Neural progenitor cell (in vitro differentiated cells): ENCODE measurements at regions not wholly inside any gene's neighbourhood (a gene's known extent, or its start where the extent isn't known, plus 50 kb on each side); places are given as distances from the start of the nearest gene placed in this dataset.
"Not testable (repeated sequence)": the region's sequence is repeated elsewhere in the genome, so short reads cannot be mapped to it uniquely, and the experiment has no call there.

Source experiments
- DNase-seq: peaks from one replicate; pipeline ENCODE4 v3.0.0-alpha.2; 2016; ENCODE audit warnings: low spot score
- H2AFZ ChIP-seq: fragments of 200-600 bp; sonication (generic); replicated peaks from 2 replicates; pipeline ENCODE4 v1.6.1; 2016; ENCODE audit warnings: antibody characterized with exemption
- H3F3A ChIP-seq: fragments of 200-600 bp; sonication (generic); 2 replicates; pipeline ENCODE4 v1.6.1; 2016; ENCODE audit warnings: antibody characterized with exemption, low read depth
- H3K27ac ChIP-seq: fragments of 200-600 bp; sonication (generic); 2 replicates; pipeline ENCODE4 v1.5.1; 2016; ENCODE audit warnings: mild to moderate bottlenecking
- H3K27me3 ChIP-seq: fragments of 200-600 bp; sonication (generic); 2 replicates; pipeline ENCODE4 v1.6.1; 2016; ENCODE audit warnings: mild to moderate bottlenecking, moderate library complexity
- H3K36me3 ChIP-seq: fragments of 200-600 bp; sonication (generic); 2 replicates; pipeline ENCODE4 v1.5.1; 2016
- H3K4me1 ChIP-seq: fragments of 200-600 bp; sonication (generic); 2 replicates; pipeline ENCODE4 v1.6.1; 2016; ENCODE audit warnings: mixed run types
- H3K4me2 ChIP-seq: fragments of 200-600 bp; sonication (generic); 2 replicates; pipeline ENCODE4 v1.6.1; 2016
- H3K4me3 ChIP-seq: fragments of 200-600 bp; sonication (generic); 2 replicates; pipeline ENCODE4 v1.5.1; 2016
- H3K79me2 ChIP-seq: fragments of 200-600 bp; sonication (generic); 2 replicates; pipeline ENCODE4 v1.6.1; 2016; ENCODE audit warnings: low read depth
- H3K9ac ChIP-seq: fragments of 200-600 bp; sonication (generic); 2 replicates; pipeline ENCODE4 v1.6.1; 2016
- H3K9me3 ChIP-seq: fragments of 200-600 bp; sonication (generic); 2 replicates; pipeline ENCODE4 v1.5.1; 2016; ENCODE audit warnings: low read depth
- H4K20me1 ChIP-seq: fragments of 200-600 bp; sonication (generic); 2 replicates; pipeline ENCODE4 v1.6.1; 2016; ENCODE audit warnings: low read depth
- H3K27ac Mint-ChIP-seq: 3 replicates; pipeline ENCODE4 v1.8.0; 2021; ENCODE audit warnings: mixed read lengths
- H3K27me3 Mint-ChIP-seq: 2 replicates; pipeline ENCODE4 v1.8.0; 2022; ENCODE audit warnings: low read depth, mild to moderate bottlenecking, inconsistent platforms, moderate library complexity, mixed read lengths; ENCODE audit not compliant: insufficient read depth
- H3K36me3 Mint-ChIP-seq: 3 replicates; pipeline ENCODE4 v1.8.0; 2021; ENCODE audit warnings: mixed read lengths
- H3K4me1 Mint-ChIP-seq: 3 replicates; pipeline ENCODE4 v1.8.0; 2021; ENCODE audit warnings: mixed read lengths
- H3K4me3 Mint-ChIP-seq: 3 replicates; pipeline ENCODE4 v1.8.0; 2021; ENCODE audit warnings: mild to moderate bottlenecking, moderate library complexity, mixed read lengths
- H3K9me3 Mint-ChIP-seq: 3 replicates; pipeline ENCODE4 v1.8.0; 2020; ENCODE audit warnings: mixed read lengths

DNA sequence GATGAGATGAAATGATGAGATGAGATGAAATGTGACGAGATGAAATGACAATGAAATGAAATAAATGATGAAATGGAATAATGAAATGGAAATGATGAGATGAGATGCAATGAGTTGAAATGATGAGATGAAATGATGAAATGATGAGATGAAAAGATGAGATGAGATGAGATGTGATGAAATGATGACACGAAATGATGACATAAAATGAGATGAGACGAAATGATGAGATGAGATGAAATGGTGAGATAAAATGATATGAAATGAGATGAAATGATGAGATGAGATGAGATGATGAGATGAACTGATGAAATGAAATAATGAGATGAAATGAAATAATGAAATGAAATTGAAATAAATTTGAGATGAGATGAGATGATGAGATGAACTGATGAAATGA, 232.2 kb downstream of the GOLGA6L6 start:
- not testable (repeated sequence) for H3F3A ChIP-seq, H3K9ac ChIP-seq, H3K36me3 ChIP-seq, H3K27ac Mint-ChIP-seq, H3K27me3 Mint-ChIP-seq, H3K4me1 Mint-ChIP-seq, H3K27ac ChIP-seq, H4K20me1 ChIP-seq, DNase-seq, H3K79me2 ChIP-seq, H3K4me3 Mint-ChIP-seq, H2AFZ ChIP-seq, H3K4me2 ChIP-seq, H3K27me3 ChIP-seq, H3K36me3 Mint-ChIP-seq, H3K4me3 ChIP-seq, H3K4me1 ChIP-seq
- H3K9me3 Mint-ChIP-seq, result peaks cover 12% of the 10 kb centered on the region
- H3K9me3 ChIP-seq, result peaks cover 47% of the 10 kb centered on the region

DNA sequence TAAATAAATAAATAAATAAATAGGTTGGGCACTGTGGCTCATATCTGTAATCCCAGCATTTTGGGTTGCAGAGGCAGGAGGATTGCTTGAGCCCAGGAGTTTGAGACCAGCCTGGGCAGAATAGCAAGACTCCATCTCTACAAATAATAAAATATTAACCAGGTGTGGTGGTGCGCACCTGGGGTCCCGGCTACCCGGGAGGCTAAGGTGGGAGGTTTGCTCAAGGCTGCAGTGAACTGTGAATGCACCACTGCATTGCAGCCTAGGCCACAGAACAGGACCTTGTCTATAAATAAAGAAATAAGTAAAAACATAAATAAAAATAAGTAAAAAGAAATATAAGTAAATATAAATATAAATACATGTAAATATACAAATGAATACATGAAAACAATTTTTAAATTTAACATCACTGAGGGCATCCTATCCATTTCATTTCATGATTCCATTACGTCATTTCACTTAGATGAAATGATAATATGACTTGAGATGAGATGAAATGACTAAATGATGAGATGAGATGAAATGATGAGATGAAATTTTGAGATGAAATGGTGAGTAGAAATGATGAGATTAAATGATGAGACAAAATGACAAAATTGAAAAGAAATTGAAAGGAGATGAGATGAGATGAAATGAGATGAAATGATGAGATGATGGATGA, 233.4 kb downstream of the GOLGA6L6 start:
- peaks cover 19% of the 10 kb centered on the region for H3K9me3 Mint-ChIP-seq
- not testable (repeated sequence) for H3K4me3 Mint-ChIP-seq, H3K4me1 Mint-ChIP-seq, H3K27me3 Mint-ChIP-seq, H3K9ac ChIP-seq, H3K79me2 ChIP-seq, H2AFZ ChIP-seq, H3K27ac ChIP-seq, DNase-seq, H3K4me3 ChIP-seq, H3K36me3 ChIP-seq, H3K4me1 ChIP-seq, H3K4me2 ChIP-seq, H3K27ac Mint-ChIP-seq, H4K20me1 ChIP-seq, H3K36me3 Mint-ChIP-seq, H3F3A ChIP-seq, H3K27me3 ChIP-seq
- H3K9me3 ChIP-seq, result peaks cover 47% of the 10 kb centered on the region

DNA sequence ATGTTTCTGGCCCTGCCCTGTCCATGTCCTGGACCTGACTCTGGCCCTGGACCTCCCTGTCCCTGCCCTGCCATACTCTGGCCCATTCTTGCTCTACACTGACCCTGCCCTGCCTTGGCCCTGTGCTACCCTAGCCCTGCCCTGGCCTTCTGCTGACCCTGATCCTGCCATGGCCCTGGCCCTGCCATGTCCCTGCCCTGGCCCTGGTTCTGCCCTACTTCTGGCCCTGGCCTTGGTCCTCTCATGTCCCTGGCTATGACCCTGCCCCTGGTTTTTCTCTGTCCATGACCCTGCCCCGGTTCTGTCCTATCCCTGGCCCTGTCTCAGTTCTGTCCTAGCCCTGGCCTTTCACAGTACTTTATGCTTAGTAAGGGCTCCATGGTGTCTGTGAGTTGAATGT, 234.5 kb downstream of the GOLGA6L6 start:
- not testable (repeated sequence) for H3K27ac ChIP-seq, H3F3A ChIP-seq, H3K36me3 ChIP-seq, H3K4me1 ChIP-seq, H4K20me1 ChIP-seq, H3K27me3 Mint-ChIP-seq, H3K36me3 Mint-ChIP-seq, H3K9ac ChIP-seq, H2AFZ ChIP-seq, H3K27ac Mint-ChIP-seq, H3K79me2 ChIP-seq, DNase-seq, H3K4me3 ChIP-seq, H3K4me3 Mint-ChIP-seq, H3K27me3 ChIP-seq, H3K4me2 ChIP-seq, H3K4me1 Mint-ChIP-seq
- H3K9me3 ChIP-seq, result peaks cover 47% of the 10 kb centered on the region
- peaks cover 28% of the 10 kb centered on the region for H3K9me3 Mint-ChIP-seq

- H2AFZ ChIP-seq, H4K20me1 ChIP-seq, DNase-seq, H3K4me2 ChIP-seq, H3K9ac ChIP-seq, H3K27me3 ChIP-seq, H3K27me3 Mint-ChIP-seq, H3K4me1 ChIP-seq, H3K4me3 ChIP-seq, H3K79me2 ChIP-seq, H3K27ac ChIP-seq, H3K36me3 Mint-ChIP-seq, H3K27ac Mint-ChIP-seq, H3K4me3 Mint-ChIP-seq, H3K4me1 Mint-ChIP-seq, H3K36me3 ChIP-seq, H3F3A ChIP-seq: not testable (repeated sequence)
- H3K9me3 Mint-ChIP-seq, result peaks cover 33% of the 10 kb centered on the region
- H3K9me3 ChIP-seq, result peaks cover 48% of the 10 kb centered on the region
Measured at GRCh38 chr15:20306497-20307106, 235.0 kb downstream of the GOLGA6L6 start.

DNA sequence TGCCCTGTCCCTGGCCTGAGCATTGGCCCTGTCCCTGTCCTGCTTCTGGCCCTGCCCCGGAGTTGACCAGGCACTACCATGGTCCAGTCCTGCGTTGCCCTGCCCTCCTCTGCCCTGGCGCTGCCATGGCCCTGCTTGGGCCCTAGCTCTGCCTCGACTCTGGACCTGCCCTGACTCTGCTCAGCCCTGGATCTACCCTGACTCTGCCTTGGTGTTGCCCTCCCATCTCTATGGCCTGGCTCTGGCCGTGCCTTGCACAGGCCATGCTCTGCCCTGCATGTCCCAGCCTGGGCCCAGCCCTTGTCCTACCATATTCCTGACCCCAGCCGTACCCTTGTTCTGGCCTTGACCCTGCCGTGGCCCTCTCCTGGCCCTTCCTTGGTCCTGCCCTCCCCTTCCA, 235.7 kb downstream of the GOLGA6L6 start:
- not testable (repeated sequence) for H3K36me3 ChIP-seq, H4K20me1 ChIP-seq, H3K36me3 Mint-ChIP-seq, H3K27ac Mint-ChIP-seq, H3K4me2 ChIP-seq, H3K9ac ChIP-seq, H2AFZ ChIP-seq, H3K4me3 ChIP-seq, H3K27me3 ChIP-seq, DNase-seq, H3K4me3 Mint-ChIP-seq, H3K4me1 Mint-ChIP-seq, H3F3A ChIP-seq, H3K79me2 ChIP-seq, H3K27ac ChIP-seq, H3K4me1 ChIP-seq
- Mint-ChIP-seq H3K9me3 (peaks cover 40% of the 10 kb centered on the region), H3K27me3 (peaks cover 10% of the 10 kb centered on the region)
- H3K9me3 ChIP-seq, result peaks cover 50% of the 10 kb centered on the region

DNA sequence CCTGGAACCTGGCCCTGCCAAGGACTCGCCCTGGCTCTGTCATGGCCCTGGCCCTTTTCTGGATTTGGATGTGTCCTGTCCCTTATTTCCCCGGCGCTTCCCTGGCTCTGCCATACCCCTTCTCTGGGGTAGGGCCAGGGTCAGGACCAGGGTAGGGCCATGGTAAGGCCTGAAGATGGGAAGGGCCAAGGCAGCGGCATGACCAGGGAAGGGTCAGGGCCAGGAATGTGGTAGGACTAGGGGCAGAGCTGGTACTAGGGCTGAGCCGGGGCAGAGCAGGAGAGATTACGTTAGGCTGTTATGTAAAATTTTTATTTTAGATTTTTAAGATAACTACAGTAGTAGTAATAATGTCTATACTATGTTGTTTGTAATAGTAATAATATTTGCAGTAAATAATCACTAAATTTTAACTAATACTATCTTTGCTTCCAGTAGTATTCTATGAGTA, 236.6 kb downstream of the GOLGA6L6 start:
- H3K4me1 Mint-ChIP-seq, H3K27me3 ChIP-seq, H2AFZ ChIP-seq, H3K36me3 Mint-ChIP-seq, H3K27ac ChIP-seq, H3K9ac ChIP-seq, DNase-seq, H3K27ac Mint-ChIP-seq, H4K20me1 ChIP-seq, H3K36me3 ChIP-seq, H3K4me2 ChIP-seq, H3K4me1 ChIP-seq, H3F3A ChIP-seq, H3K79me2 ChIP-seq, H3K4me3 ChIP-seq: not testable (repeated sequence)
- Mint-ChIP-seq H3K4me3 (peak overlapping the region; percentile 7), H3K9me3 (peaks cover 48% of the 10 kb centered on the region), H3K27me3 (peaks cover 15% of the 10 kb centered on the region)
- H3K9me3 ChIP-seq, result peaks cover 42% of the 10 kb centered on the region

- not testable (repeated sequence) for H3K27me3 ChIP-seq, H3K36me3 ChIP-seq, H3K4me1 ChIP-seq, H3K27ac Mint-ChIP-seq, H4K20me1 ChIP-seq, DNase-seq, H3K27ac ChIP-seq, H3K4me2 ChIP-seq, H3K4me3 ChIP-seq, H3K4me1 Mint-ChIP-seq, H3K36me3 Mint-ChIP-seq, H3F3A ChIP-seq, H3K9ac ChIP-seq, H3K79me2 ChIP-seq, H2AFZ ChIP-seq
- peaks cover 15% of the 10 kb centered on the region for H3K27me3 Mint-ChIP-seq
- peak overlapping the region; percentile 7 for H3K4me3 Mint-ChIP-seq
- peaks cover 54% of the 10 kb centered on the region for H3K9me3 Mint-ChIP-seq
- peaks cover 42% of the 10 kb centered on the region for H3K9me3 ChIP-seq
Measured at GRCh38 chr15:20304282-20305014, 237.2 kb downstream of the GOLGA6L6 start.
